ENCODE measurements at regions not wholly inside any gene's neighbourhood (a gene's known extent, or its start where the extent isn't known, plus 50 kb on each side); places are given as distances from the start of the nearest gene placed in this dataset.

GRCh38 chr1:30330644-30331043 lies 392.7 kb downstream of the MATN1 start:
- H3K9me3 ChIP-seq: no peaks in the 10 kb centered on the region
- no peak overlapping the region for H3K4me3 ChIP-seq
- intact Hi-C loops (cut with DNase I): no loop called here
- DNase-seq (no peak), ATAC-seq (no peak)
- 66 to 71% methylated on average over 7 of the region's 7 CpGs for WGBS, 2 donors
- H3K36me3 ChIP-seq: no peaks in the 10 kb centered on the region
- no peak overlapping the region for H3K27ac ChIP-seq
- H3K27me3 ChIP-seq: peaks cover 0 to 47% (median 11%) of the 10 kb centered on the region in 7 donors
- TF ChIP-seq CTCF (IDR thresholded peaks at IDR 0.05): no peak
- H3K4me1 ChIP-seq: no peaks in the 10 kb centered on the region

GRCh38 chr1:30329802-30330557 lies 393.4 kb downstream of the MATN1 start:
- WGBS, 2 donors: 69 to 76% methylated on average over 15 of the region's 15 CpGs
- H3K27me3 ChIP-seq: peaks cover 0 to 54% (median 17%) of the 10 kb centered on the region in 7 donors
- ATAC-seq (no peak), DNase-seq (no peak)
- H3K4me1 ChIP-seq: no peaks in the 10 kb centered on the region
- intact Hi-C loops (cut with DNase I): no loop called here
- no peaks in the 10 kb centered on the region for H3K36me3 ChIP-seq
- H3K27ac ChIP-seq: no peak overlapping the region
- no peak for TF ChIP-seq CTCF (IDR thresholded peaks at IDR 0.05)
- H3K4me3 ChIP-seq: no peak overlapping the region
- no peaks in the 10 kb centered on the region for H3K9me3 ChIP-seq

GRCh38 chr1:30329263-30329753 lies 394.1 kb downstream of the MATN1 start:
- intact Hi-C loops (cut with DNase I): no loop called here
- TF ChIP-seq CTCF (IDR thresholded peaks at IDR 0.05): no peak
- no peaks in the 10 kb centered on the region for H3K4me1 ChIP-seq
- 74% methylated on average over 12 of the region's 12 CpGs for WGBS, 2 donors
- DNase-seq: no peak
- H3K4me3 ChIP-seq: no peak overlapping the region
- H3K27ac ChIP-seq: no peak overlapping the region
- no peaks in the 10 kb centered on the region for H3K9me3 ChIP-seq
- H3K27me3 ChIP-seq: peaks cover 0 to 61% (median 18%) of the 10 kb centered on the region in 7 donors
- no peak for ATAC-seq
- no peaks in the 10 kb centered on the region for H3K36me3 ChIP-seq

- WGBS, 2 donors: 76 to 81% methylated on average over 9 of the region's 9 CpGs
- Histone ChIP-seq H3K4me1 (no peaks in the 10 kb centered on the region), H3K4me3 (no peak overlapping the region), H3K36me3 (no peaks in the 10 kb centered on the region), H3K27me3 (peaks cover 0 to 65% (median 18%) of the 10 kb centered on the region in 7 donors), H3K9me3 (no peaks in the 10 kb centered on the region), H3K27ac (no peak overlapping the region)
- no peak for DNase-seq
- ATAC-seq: peak in 2 of 8 donors; percentile 31 to 44
- intact Hi-C loops (cut with DNase I): no loop called here
- TF ChIP-seq CTCF (IDR thresholded peaks at IDR 0.05): no peak
Measured at GRCh38 chr1:30328401-30329262, 394.8 kb downstream of the MATN1 start.

Measured in heart right ventricle (tissue), 16 donors.